ENCODE measurements at regions not wholly inside any gene's neighbourhood (a gene's known extent, or its start where the extent isn't known, plus 50 kb on each side); places are given as distances from the start of the nearest gene placed in this dataset.
"Not testable (repeated sequence)": the region's sequence is repeated elsewhere in the genome, so short reads cannot be mapped to it uniquely, and the experiment has no call there.

DNA sequence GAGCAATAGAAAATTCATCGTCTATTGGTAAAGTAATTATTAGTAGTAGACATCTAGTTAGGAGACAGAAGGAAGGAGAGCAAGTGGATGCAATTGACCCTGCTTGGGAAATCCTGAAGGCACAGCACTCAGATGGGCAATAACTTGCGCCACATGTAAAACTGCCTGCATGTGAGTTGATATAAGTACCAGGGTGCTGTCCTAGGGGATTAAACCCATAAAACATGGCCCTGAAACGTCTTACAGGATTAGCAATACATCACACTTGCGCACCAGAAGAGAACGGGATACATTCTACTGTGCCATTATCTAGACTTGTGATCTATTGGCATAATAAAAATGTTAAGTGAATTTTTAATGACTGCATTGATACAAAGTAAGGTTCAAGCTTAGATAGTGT is 277.5 kb upstream of the LYPLAL1 start:
- no peak for DNase-seq (ENCODE audit: low read depth in 4 of 4, low spot score in 3 of 4)

DNA sequence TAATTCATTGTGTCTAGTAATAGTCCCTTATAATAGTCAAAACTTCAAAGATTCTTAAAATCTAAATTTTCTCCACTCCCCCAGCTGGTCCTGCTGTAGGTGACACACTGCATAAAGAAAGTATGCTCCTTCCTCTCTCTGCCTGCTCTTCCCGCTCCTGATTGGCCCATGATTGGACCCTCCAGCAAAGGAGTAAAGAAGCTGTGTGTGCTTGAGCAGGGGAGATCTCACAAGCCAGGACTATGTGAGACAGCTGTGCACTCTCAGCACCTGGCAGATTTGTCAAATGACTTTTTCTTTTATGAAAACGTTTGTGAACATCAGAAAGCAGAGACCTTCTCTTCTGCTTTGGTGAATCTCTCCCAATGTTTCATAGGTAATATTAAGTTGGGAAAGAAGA is 274.8 kb upstream of the LYPLAL1 start:
- no peak for DNase-seq (ENCODE audit: low read depth in 4 of 4, low spot score in 3 of 4)

DNA sequence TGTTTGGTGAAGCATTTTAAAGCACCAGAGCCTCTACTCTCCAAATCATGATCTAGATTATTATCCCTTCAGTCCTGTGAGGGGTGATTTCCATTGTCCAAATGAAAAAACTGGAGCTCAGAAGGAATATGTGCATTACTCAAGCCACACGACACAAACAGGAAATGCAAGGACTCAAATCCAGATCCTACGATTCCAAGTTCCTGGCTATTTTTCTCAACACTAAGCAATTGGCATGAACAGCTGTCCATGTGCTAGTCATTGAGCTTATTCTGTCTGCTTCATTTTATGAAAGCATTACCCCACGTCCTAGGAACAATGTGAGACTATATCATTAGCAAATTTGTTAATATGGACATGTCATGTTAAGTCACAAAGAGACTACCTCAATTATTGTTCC is 273.1 kb upstream of the LYPLAL1 start:
- DNase-seq (ENCODE audit: low read depth in 4 of 4, low spot score in 3 of 4), result no peak

DNA sequence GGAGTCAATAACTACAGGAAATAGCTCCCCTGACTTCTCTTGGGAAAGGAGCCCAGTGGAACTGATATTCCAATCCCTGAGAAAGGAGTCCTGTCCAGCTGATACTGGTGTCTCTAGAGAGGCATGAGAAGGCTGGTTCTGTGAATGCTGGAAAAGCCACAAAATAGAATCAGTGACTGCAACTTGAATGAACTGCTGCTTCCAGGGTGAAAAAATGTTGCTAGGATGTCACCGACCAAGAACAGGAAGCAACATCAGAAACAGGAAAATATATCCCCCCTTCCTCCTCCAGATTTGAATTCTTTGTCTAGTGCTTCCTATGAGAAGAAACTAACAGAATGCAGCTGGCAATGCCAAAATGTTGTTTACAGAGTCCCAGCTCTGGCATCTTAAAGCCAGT is 269.3 kb upstream of the LYPLAL1 start:
- DNase-seq (ENCODE audit: low read depth in 4 of 4, low spot score in 3 of 4), result no peak

DNA sequence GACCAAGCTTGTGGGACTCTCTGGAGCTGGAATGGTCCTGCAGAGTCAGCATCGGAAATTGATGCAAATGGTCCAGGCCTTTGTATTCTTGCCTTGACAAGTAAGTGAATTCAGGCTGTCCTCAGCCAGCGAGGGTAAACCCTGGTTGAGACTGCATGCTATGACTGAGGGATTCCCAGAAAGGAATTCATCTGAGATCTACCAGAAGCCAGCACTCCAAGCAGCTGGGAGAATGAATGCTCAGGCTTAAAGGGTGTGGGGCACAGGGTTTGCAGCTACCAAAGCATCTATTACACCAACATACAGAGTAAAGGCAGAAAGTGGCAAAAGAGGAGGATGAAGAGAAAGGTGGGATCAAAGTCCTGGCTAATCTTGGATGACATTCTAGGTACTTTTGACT is 257.0 kb upstream of the LYPLAL1 start:
- no peak for DNase-seq (ENCODE audit: low read depth in 4 of 4, low spot score in 3 of 4)

DNA sequence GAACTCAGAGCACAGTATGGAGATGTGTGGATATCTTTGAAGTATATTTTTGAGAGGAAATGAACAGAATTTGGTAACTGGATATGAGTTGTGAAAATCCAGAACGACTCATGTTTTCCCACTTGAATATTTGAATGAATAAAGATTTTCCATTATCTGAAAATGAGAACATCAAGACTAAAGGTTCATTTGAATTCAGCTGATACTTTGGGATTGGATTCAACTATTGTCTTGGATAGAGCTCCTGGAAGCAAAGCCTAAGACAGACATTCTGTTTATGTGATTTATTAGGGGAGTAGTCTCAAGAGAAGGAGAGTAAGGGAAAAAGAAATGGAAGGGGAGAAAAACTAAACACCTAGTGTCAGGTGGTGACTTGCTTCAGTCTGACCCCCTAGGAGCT is 256.0 kb upstream of the LYPLAL1 start:
- DNase-seq (ENCODE audit: low read depth in 4 of 4, low spot score in 3 of 4), result no peak

DNA sequence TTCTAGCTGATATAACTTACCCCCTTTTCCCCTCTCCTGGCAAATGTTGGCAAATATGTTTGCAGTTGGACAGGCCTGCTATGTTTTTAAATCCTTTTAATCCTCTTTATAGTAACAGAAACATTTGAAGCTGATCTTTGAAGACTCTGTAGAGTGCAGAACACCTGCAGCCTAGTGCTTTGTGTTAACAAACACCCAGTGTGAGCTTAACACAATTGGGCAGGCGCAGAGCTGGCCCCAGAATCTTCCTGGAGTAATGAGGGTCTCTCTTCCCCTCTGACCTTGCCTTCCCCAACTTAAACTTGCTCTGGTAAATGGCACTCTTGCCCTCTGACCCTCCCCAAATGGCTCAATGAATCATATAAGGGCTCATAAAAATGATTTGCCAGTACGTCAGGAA is 247.9 kb upstream of the LYPLAL1 start:
- no peak for DNase-seq (ENCODE audit: low read depth in 4 of 4, low spot score in 3 of 4)

DNA sequence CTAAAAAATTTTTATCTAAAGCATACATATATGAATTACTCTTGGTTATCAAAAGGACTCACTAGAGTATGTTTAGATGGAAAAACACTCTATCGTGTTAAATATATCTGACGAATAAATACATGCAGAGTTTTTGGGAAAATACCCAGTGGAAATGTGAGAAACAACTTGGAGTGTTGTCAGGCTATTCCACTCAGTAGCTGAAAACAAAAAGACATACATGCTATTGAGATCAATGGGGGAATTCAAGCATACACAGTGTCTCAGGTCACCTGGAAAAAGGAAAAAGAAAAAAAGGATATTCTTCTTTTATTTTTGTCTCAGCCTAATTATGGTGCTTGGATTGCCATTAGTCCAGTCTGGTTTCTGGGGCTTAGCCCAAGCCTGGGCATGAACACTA is 247.0 kb upstream of the LYPLAL1 start:
- DNase-seq (ENCODE audit: low read depth in 4 of 4, low spot score in 3 of 4), result no peak

DNA sequence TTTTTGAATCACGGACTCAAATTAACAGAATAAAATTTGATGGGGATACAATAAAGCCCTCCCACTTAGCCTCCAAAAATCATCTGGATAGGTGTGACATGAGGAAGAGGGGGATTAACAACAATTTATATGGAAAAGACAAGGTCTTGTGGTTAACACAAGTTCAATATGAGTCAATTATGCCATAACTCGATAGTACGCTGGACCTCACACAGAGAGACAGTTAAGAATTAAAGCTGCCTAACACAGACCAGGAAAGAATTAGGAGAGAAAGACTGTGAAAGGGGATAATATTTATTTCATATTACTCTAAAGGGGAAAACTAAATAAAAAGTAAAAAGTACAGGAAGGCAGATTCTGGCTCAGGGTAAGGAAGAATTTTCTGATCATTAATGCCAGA is 243.7 kb upstream of the LYPLAL1 start:
- no peak for DNase-seq (ENCODE audit: low read depth in 4 of 4, low spot score in 3 of 4)

DNA sequence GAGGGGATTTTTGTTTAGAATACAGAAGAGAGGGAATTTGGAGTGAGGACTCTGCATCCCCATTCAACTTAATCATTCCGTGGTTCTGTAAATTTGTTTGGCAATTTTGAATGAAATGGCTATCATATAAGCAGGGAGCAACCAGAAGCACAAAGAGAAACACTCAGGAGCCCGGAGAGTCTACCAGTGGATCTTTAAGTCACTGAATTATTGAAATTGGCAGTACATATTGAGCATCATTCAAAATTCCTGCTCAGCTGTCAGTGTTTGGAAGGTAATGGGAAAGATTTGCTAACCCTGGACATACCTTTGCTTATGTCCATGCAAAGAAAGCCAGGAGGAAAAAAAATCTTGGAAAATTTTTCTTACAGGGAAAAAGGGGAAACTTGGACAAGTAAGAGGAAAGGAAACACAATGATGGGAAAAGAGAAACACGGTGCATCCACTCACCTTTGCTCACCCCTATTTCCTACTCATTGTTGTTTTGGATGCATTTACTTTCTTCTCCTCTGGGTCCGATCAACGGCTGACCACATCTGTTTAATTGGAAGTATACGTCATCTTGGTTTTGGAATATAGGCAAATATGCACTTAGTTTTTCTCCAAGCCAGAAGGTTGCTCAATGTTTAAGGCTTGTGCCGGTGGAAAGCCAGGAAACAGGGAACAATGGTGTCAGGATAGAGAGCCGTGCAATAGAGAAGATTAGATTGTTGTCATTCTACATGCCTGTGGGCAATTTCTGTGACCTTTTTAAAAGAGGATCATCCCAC is 243.0 kb upstream of the LYPLAL1 start:
- no peak for DNase-seq (ENCODE audit: low read depth in 4 of 4, low spot score in 3 of 4)

DNA sequence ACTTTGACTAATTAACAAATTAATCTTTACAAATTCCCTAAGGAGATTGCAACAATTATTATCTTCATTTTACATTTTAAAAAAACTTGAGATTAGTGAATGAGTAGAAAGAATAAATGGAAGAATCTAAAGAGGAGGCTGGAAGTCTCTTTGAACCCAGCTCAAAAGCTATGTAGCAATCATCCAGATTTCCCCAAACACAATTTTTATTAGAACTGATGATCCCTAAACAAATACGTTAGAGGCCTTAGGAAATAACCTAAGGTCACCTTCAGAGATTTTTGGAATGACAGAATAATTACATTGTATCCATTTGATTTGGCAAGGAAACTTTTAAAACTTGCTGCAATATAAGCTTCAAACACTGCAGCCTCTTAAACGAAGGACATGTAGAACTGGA is 242.4 kb upstream of the LYPLAL1 start:
- no peak for DNase-seq (ENCODE audit: low read depth in 4 of 4, low spot score in 3 of 4)

DNA sequence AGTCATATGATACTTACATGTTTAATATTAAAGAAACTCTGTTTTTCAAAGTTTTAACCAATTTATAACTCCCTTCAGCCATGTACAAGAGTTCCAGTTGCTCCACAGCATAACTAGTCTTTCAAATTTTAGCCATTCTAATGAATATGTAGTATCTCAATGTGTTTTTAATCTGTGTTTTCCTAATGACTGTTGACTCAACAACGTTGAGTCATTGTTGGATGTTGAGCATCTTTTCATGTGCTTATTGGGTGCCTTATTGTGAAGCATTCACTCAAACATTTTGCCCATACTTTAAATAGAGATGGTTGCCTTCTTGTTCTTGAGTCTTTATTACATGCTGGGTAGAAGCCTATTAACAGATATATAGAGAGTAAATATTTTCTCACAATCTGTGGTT is 240.2 kb upstream of the LYPLAL1 start:
- DNase-seq (ENCODE audit: low read depth in 4 of 4, low spot score in 3 of 4), result no peak

DNA sequence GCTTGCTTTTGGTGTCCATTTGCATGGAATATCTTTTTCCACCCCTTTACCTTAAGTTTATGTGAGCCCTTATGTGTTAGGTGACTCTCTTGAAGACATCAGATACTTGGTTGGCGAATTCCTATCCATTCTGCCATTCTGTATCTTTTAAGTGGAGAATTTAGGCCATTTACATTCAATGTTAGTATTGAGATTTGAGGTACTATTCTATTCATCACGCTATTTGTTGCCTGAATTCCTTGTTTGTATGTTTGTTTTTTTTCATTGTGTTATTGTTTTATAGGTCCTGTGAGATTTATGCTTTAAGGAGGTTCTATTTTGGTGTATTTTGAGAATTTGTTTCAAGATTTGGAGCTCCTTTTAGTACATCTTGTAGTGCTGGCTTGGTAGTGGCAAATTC is 238.3 kb upstream of the LYPLAL1 start:
- DNase-seq (ENCODE audit: low read depth in 4 of 4, low spot score in 3 of 4), result not testable (repeated sequence)

DNA sequence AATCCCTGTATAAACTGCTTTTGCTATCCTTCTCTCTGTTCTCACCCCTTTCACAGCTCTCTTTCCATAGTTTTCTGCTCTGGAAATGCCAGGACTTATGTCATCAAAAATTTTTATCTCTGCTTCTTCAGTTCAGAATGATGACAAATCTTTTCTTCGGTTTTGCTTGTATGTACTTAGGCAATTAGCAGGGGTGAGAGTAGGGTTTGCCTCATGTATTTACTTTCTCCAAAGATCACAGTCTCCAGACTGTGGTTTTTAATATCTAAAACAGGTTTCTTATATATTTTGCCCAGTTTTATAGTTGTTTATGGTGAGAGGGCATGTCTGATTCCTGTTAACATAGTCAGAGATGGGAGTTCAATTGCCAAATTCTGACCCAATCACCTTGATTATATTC is 235.4 kb upstream of the LYPLAL1 start:
- no peak for DNase-seq (ENCODE audit: low read depth in 4 of 4, low spot score in 3 of 4)

DNA sequence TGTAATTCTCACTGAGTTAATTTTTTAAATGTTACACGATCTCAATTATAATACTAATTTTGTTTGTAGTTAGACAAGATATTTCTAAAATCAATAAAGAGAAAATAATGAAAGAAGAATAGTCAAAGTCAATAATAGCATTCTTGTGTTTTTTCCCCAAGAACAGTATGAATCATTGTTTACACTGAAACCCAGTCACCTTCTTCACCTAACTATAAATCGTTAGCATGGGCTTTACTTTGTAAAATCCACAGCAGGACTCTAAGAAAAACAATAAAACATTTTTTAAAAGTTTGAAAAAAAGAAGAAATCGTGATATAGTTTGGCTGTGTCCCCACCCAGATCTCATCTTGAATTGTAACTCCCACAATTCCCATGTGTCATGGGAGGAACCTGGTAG is 234.6 kb upstream of the LYPLAL1 start:
- DNase-seq (ENCODE audit: low read depth in 4 of 4, low spot score in 3 of 4), result no peak

DNA sequence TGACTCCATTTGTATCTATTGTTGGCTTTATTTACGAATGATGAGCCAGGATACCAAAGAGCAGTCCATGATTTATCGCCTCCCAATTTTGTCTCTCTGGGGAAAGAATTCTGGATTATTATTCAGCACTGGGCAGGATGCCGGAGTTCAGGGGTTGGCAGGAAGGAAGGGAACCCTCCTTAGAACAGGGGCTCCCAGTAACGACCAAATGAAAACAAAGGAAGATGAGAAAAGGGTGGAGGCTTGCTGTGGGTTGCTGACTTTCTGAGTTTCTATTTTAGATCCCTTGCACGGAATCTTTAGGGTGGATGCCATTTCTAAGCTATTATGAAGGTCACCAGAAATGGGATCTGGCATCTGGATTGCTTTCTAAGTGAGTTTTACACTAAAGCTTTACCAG is 231.2 kb upstream of the LYPLAL1 start:
- no peak for DNase-seq (ENCODE audit: low read depth in 4 of 4, low spot score in 3 of 4)

DNA sequence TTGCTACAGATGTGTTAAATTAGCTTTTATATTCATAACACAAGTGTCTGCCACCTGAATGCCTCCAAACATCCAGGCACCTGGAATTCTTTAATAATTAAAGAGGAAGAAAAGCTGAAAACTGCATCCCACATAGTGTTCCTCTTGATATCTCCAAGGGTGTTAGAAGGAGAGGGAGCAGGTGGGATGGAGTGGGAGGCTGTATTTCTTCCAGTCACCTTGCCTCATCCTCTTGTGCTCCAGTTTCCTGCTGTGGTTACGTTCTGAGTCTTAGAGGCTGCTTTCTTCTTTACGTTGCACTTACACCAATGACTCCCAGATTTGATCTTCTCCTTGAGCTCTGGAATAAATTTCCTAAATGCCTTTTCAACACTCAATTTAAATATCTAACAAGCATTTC is 230.3 kb upstream of the LYPLAL1 start:
- DNase-seq (ENCODE audit: low read depth in 4 of 4, low spot score in 3 of 4), result no peak

DNA sequence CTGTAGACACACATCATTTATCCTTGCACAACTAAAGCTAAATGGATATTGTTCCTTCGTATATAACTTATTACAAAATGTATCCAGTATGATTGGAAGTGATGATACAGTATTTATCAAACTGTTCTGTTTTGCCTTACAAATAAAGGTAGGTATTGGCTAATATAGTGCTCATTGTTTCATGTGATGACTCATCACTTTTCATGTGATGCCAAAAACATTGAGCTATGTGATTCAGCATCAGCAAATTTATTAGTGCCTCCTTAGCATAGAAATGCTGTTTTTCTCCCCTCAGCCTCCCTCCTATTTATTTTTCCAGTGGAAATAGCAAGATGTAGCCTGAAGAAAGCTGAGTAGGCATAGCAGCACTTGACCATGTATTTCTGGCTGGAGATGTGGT is 228.6 kb upstream of the LYPLAL1 start:
- DNase-seq (ENCODE audit: low read depth in 4 of 4, low spot score in 3 of 4), result no peak

DNA sequence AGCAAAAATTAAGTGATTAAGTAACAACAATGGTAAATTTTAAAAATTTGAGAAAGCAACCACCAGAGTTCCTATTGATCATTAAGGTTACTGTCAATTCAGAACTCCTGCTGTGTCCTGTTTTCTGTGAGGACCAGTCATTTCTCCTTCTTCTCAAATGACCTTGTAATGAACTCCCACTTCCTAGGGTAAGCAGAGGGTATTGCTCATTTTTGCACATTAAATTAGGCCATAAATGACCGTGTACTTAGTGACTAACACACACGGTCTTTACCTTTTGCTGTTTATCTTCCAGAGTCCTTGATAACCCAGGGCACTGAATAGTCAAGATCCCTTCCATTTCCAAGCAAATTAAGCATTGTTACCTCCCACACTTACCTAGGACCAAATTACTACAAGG is 227.5 kb upstream of the LYPLAL1 start:
- DNase-seq (ENCODE audit: low read depth in 4 of 4, low spot score in 3 of 4), result no peak

DNA sequence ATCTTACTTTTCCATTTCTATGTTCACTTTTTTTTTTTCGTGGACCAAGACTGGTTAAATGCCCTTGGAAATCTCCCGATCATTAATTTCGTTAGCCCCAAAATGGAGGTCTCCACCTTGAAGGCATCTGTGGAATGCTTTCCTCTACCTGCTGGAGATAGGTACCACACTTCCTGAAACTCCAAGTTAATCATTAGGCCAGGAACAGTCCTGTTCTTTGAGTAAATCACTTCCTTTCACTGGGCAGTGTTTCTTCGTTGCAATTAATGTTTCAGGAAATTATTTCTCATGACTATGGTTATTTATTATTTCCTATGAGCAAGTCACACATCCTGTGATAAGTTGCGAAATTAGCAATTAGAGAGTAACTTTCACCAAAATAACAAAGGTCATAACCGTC is 225.2 kb upstream of the LYPLAL1 start:
- DNase-seq (ENCODE audit: low read depth in 4 of 4, low spot score in 3 of 4), result no peak

DNA sequence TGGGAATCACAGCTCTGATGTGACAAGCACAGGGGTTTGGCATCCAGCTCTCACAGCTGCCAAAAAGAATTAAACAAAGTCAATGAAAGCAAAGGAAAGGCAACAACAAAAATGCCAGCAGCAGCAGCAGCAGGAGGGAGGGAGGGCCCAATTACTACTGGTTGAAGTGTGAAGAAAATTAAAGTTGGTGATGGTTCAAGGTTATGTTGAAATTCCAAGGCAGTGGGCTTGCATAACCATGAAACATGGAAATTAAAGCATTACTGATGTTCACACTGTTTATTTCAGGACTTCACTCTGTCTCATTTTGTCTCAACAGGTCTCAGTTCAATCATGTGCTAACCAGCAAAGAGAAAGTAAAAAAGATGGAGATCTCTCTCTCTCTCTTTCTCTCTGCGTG is 220.3 kb upstream of the LYPLAL1 start:
- DNase-seq (ENCODE audit: low read depth in 4 of 4, low spot score in 3 of 4), result no peak

DNA sequence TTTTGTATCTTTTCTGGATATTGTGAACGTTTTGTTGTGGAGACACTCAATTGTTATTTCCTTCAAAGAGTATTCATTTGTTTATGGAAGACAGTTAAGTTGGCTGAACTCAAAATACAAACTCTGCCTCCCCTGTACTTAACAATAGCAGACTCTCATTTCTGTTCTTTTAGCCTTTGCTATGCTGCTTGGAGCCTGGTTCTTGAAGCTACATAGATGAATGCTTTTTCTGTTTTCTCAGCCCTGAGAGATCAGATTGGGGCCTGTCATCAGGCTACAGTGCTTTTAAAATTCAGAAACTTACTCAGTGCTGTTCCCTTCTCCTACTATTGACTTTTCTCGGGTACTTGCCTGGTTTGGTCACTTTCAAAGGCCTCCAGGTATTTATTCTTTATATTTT is 215.7 kb upstream of the LYPLAL1 start:
- DNase-seq (ENCODE audit: low read depth in 4 of 4, low spot score in 3 of 4), result no peak

DNA sequence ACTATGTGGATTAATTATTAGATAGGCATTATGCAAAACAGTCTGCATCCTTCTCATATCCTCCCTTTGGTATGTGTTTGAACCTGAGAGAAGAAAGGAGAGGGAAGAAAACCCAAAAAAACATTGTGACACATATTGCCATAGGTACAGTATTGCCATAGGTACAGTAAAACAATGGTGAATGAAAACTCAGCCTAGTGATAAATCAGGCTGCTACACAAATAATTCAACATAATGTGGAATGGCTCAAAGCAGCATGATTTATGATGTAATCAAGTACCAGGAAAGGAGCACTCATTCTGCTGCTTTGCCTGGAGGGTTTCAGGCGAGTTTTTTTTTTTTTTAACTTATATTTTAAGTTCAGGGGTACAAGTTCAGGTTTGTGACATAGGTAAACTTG is 213.9 kb upstream of the LYPLAL1 start:
- DNase-seq (ENCODE audit: low read depth in 4 of 4, low spot score in 3 of 4), result no peak
